HG03439 (cell line): ENCODE measurements at regions not wholly inside any gene's neighbourhood (a gene's known extent, or its start where the extent isn't known, plus 50 kb on each side); places are given as distances from the start of the nearest gene placed in this dataset.
"Not testable (repeated sequence)": the region's sequence is repeated elsewhere in the genome, so short reads cannot be mapped to it uniquely, and the experiment has no call there.

Experiments used
- ATAC-seq: cut with Tn5 transposase; IDR thresholded peaks from one replicate; pipeline ENCODE4 v1.9.1; 2021; ENCODE audit warnings: mild to moderate bottlenecking, moderate library complexity; ENCODE audit not compliant: unreplicated experiment

GRCh38 chr17:77558846-77559626, 399.5 kb upstream of the TNRC6C start:
- ATAC-seq: no peak

GRCh38 chr17:77560381-77560780, 398.1 kb upstream of the TNRC6C start:
- ATAC-seq: no peak

- ATAC-seq: no peak
Measured at GRCh38 chr17:77560841-77561240, 397.7 kb upstream of the TNRC6C start.

GRCh38 chr17:77562361-77562760, 396.1 kb upstream of the TNRC6C start:
- not testable (repeated sequence) for ATAC-seq

- no peak for ATAC-seq
Measured at GRCh38 chr17:77563439-77564102, 394.9 kb upstream of the TNRC6C start.

GRCh38 chr17:77564278-77564920, 394.1 kb upstream of the TNRC6C start:
- ATAC-seq: no peak

GRCh38 chr17:77565166-77565565, 393.3 kb upstream of the TNRC6C start:
- no peak for ATAC-seq

DNA sequence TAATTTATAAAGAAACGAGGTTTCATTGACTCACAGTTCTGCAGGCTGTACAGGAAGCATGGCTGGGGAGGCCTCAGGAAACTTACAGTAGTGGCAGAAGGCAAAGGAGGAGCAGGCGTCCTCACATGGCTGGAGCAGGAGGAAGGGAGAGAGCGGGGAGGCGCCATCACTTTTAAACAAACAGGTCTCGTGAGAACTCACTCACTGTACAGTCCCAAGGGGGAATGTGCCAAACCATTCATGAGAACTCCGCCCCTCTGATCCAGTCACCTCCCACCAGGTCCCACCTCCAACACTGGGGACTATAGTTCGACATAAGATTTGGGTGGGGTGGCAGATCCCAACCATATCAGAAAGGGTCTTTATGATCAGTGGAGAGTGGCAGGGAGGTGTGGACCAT, 392.4 kb upstream of the TNRC6C start:
- no peak for ATAC-seq

DNA sequence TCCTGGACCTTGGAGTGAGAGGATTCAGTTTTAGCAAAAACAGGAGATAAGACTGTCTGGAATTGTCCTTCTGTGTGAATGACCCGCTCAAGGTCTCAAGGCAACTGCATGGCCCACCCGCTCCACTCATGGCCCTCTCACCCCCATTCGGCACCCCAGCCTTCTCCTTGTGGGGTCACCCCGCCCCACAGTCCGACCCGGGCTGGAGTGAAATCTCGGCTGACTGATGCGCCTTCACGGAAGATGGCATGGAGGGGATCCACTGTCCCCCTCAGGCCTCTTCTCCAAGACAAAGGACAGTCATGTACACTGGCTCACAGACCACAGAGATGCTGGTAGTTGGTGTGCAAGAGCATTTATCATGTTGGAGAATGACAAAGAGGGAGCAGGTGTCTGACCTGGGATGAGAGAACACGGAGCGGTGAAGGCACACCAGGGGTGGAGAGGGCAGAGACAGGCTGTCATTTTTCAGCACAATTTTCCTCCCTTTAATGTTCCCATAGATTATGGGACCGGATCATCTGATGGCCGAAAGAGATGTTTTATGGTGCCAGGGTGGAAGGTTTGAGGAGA, 391.9 kb upstream of the TNRC6C start:
- ATAC-seq: no peak

DNA sequence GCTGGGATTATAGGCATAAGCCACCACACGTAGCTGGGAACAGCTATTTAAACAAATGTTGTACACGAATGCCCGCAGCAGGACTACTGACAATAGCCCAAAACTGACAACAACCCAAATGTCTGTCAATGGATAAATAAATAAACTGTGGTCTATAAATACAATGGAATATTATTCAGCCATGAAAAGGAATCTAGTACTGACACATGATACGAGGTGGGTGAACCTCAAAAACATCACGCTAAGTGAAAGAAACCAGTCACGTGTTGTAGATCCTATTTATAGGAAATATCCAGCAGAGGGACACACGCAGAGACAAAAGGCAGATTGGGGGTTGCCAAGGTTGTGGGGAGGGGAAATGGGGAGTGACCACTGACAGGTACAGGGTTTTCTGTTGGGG, 390.0 kb upstream of the TNRC6C start:
- no peak for ATAC-seq

GRCh38 chr17:77569846-77570564, 388.5 kb upstream of the TNRC6C start:
- no peak for ATAC-seq

- ATAC-seq: no peak
Measured at GRCh38 chr17:77570565-77570898, 388.0 kb upstream of the TNRC6C start.

DNA sequence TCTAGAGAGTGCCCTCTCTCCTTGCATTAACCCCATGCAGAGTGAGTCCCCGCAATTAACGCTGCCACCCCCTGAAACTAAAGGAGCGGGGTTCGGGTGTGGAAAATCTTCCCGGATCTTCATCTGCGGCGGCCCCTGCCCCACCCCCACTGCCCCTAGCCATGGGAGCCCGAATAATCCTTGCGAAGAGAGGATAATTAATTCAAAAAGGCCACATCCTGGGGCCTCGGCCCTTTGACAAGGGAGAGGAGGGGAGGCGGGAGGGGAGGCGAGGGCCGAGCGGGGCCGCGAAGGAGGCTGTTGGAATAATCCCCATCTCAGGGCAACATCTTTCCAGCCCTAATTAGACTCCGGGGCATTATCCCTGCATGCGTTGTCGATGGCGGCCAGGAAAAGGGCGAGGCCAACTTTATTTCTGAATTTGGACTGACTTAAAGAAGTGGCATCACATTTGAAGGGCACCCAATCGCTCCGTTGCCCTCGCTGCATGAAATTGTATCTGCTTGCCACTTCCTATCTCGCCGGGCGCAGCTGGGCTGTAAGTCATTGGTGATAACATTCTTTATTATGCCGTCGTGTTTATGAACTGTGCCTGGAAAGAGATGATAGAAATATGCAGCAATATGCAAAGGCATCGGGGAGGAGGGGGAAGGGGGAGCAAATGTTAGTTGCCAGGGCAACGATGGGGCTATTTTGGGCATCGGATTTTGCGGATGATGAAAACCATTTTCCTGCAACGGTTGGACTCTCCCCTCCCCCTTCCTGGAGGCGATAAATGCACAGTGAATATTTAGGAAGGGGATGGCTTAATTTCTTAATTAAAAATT, 387.1 kb upstream of the TNRC6C start:
- no peak for ATAC-seq

- ATAC-seq: no peak
Measured at GRCh38 chr17:77572065-77572601, 386.4 kb upstream of the TNRC6C start.

- ATAC-seq: no peak
Measured at GRCh38 chr17:77572851-77573250, 385.7 kb upstream of the TNRC6C start.

DNA sequence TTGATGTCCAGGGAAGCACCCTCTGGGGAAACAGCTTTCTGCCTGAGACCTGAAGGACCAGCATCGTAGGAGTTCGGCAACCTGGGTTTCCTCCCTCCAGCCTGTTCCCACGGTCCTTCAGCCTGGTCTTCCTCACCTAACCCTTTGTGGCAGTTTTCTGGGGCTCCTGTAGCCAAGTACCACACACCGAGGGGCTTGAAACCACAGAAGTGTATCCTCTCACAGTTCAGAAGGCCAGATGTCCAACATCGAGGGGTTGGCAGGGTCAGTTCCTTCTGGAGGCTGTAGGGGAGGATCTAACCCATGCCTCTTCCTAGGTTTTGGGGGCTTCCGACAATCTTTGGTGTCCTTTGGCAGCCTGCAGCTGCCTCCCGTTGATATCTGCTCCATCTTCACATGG, 381.0 kb upstream of the TNRC6C start:
- ATAC-seq: no peak

DNA sequence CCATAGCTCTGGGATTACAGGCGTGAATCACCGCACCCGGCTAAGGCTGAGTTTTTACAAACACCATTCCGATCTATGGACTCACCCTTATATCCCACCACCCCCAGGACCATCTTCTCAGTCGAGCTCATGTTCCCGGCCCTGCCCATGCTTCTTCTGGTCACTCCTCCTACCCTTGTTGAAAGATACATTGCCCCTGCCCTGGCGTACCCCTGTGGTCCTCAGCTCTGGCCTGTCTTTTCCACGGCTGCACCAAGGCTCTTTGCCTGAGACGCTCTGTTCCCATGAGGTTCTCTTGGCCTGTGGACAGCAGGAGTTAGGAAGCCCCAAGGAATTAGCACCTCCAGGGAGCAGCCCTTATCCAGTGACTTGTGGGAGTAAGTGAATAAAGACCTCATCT, 379.4 kb upstream of the TNRC6C start:
- ATAC-seq: no peak

DNA sequence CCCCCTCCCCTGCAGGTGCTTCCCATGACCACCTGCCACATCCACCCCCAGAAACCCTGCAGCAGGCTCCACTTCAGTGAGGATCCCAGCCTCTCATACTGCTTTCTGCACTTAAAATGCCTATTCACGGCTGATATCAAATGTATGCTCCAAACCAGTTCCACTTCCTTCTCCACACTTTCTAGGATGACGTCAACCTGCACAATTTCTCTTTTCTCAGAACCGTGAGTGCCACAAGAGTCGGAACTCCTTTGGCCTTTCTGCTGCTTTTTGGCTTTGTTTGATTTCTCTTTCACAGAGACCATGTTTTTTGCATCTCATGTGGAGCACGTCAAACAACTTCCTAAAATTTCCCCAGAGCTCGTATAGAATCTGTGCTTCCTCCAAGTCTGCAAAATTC, 378.8 kb upstream of the TNRC6C start:
- ATAC-seq: no peak

- ATAC-seq: no peak
Measured at GRCh38 chr17:77580531-77581270, 377.8 kb upstream of the TNRC6C start.
